ENCODE measurements at regions not wholly inside any gene's neighbourhood (a gene's known extent, or its start where the extent isn't known, plus 50 kb on each side); places are given as distances from the start of the nearest gene placed in this dataset.

- DNase-seq = no peak
Observed at GRCh38 chr5:109945723-109946480, 256.2 kb downstream of the MAN2A1 start.

GRCh38 chr5:109946610-109947009 is 256.9 kb downstream of the MAN2A1 start:
- DNase-seq = no peak

GRCh38 chr5:109947667-109948066 is 257.9 kb downstream of the MAN2A1 start:
- DNase-seq = no peak

GRCh38 chr5:109950634-109951033 is 260.9 kb downstream of the MAN2A1 start:
- no peak for DNase-seq

GRCh38 chr5:109951348-109951747 is 261.6 kb downstream of the MAN2A1 start:
- no peak for DNase-seq

- DNase-seq = no peak
Observed at GRCh38 chr5:109951758-109952157, 262.0 kb downstream of the MAN2A1 start.

- no peak for DNase-seq
Observed at GRCh38 chr5:109953761-109954160, 264.0 kb downstream of the MAN2A1 start.

- no peak for DNase-seq
Observed at GRCh38 chr5:109956884-109957283, 267.2 kb downstream of the MAN2A1 start.

- DNase-seq = no peak
Observed at GRCh38 chr5:109958082-109958481, 268.4 kb downstream of the MAN2A1 start.

GRCh38 chr5:109959652-109960051 is 269.9 kb downstream of the MAN2A1 start:
- DNase-seq = no peak

GRCh38 chr5:109961751-109962150 is 272.0 kb downstream of the MAN2A1 start:
- DNase-seq = no peak

GRCh38 chr5:109962882-109963603 is 273.3 kb downstream of the MAN2A1 start:
- no peak for DNase-seq

- DNase-seq = no peak
Observed at GRCh38 chr5:109964136-109964535, 274.4 kb downstream of the MAN2A1 start.

- DNase-seq = no peak
Observed at GRCh38 chr5:109965634-109966033, 275.9 kb downstream of the MAN2A1 start.

- DNase-seq = no peak
Observed at GRCh38 chr5:109971968-109972367, 282.2 kb downstream of the MAN2A1 start.

GRCh38 chr5:109981979-109982378 is 292.3 kb downstream of the MAN2A1 start:
- no peak for DNase-seq

- DNase-seq = no peak
Observed at GRCh38 chr5:109982966-109983534, 293.3 kb downstream of the MAN2A1 start.

- no peak for DNase-seq
Observed at GRCh38 chr5:109986726-109987125, 297.0 kb downstream of the MAN2A1 start.

GRCh38 chr5:109987355-109987754 is 297.6 kb downstream of the MAN2A1 start:
- no peak for DNase-seq

GRCh38 chr5:109987970-109988369 is 298.2 kb downstream of the MAN2A1 start:
- DNase-seq = no peak

- no peak for DNase-seq
Observed at GRCh38 chr5:109989161-109989560, 299.4 kb downstream of the MAN2A1 start.

- DNase-seq = no peak
Observed at GRCh38 chr5:109989994-109990722, 300.4 kb downstream of the MAN2A1 start.

- DNase-seq = no peak
Observed at GRCh38 chr5:109990723-109991359, 301.1 kb downstream of the MAN2A1 start.
